SK-N-SH (cell line): ENCODE measurements at regions not wholly inside any gene's neighbourhood (a gene's known extent, or its start where the extent isn't known, plus 50 kb on each side); places are given as distances from the start of the nearest gene placed in this dataset.

ENCODE experiments used
- CTCF ChIA-PET: fragments of 300-600, 350-600 bp; formaldehyde crosslinking; extraction: SDS; loops from one replicate; lab custom pipeline; 2021; lab: Yijun Ruan, JAX
- POLR2A ChIA-PET: fragments of 350-600 bp; sonication (Branson Sonifier 250); formaldehyde crosslinking; extraction: SDS; loops from one replicate; lab custom pipeline; 2020; ENCODE audit warnings: antibody characterized with exemption, inconsistent platforms; lab: Yijun Ruan, JAX
- DNase-seq: peaks from one replicate; pipeline ENCODE4 v3.0.0; 2012
- H2AFZ ChIP-seq: fragments of 200-600 bp; sonication (generic); 2 replicates; pipeline ENCODE4 v1.8.1; 2016; ENCODE audit warnings: antibody characterized with exemption, mild to moderate bottlenecking, low read depth
- H3F3A ChIP-seq: fragments of 200-600 bp; sonication (generic); replicated peaks from 2 replicates; pipeline ENCODE3; 2016; ENCODE audit warnings: antibody characterized with exemption, mild to moderate bottlenecking; ENCODE audit not compliant: insufficient read depth
- H3K27ac ChIP-seq, 2 experiments: fragments of 200-500 bp in 1 of 2; fragments of 200-600 bp in 1 of 2; sonication (Bioruptor generic) in 1 of 2; sonication (generic), shearing (Covaris generic) in 1 of 2; 2 replicates each; pipeline versions ENCODE4 v1.5.1 to v1.6.1; 2014 to 2016; ENCODE audit warnings: low read depth in 2 of 2, inconsistent platforms in 1 of 2, low read length in 1 of 2, mild to moderate bottlenecking in 1 of 2, mixed read lengths in 1 of 2
- H3K27me3 ChIP-seq: fragments of 200-600 bp; sonication (generic), shearing (Covaris generic); 2 replicates; pipeline ENCODE4 v1.6.1; 2016; ENCODE audit warnings: mixed run types; ENCODE audit not compliant: insufficient read depth
- H3K36me3 ChIP-seq, 2 experiments: fragments of 200-500 bp in 1 of 2; fragments of 200-600 bp in 1 of 2; sonication (Bioruptor generic) in 1 of 2; sonication (generic) in 1 of 2; replicated peaks in 1 of 2; 2 replicates each; pipeline versions ENCODE3 to v1.5.1; 2014 to 2016; ENCODE audit warnings: low read length in 1 of 2, mild to moderate bottlenecking in 1 of 2; ENCODE audit not compliant: insufficient read depth in 2 of 2, control insufficient read depth in 1 of 2
- H3K4me1 ChIP-seq, 2 experiments: fragments of 200-500 bp in 1 of 2; fragments of 200-600 bp in 1 of 2; sonication (Bioruptor generic) in 1 of 2; sonication (generic), shearing (Covaris generic) in 1 of 2; 2 replicates each; pipeline versions ENCODE4 v1.5.1 to v1.6.1; 2014 to 2016; ENCODE audit warnings: low read depth in 1 of 2, low read length in 1 of 2, mixed run types in 1 of 2; ENCODE audit not compliant: insufficient read depth in 2 of 2, control insufficient read depth in 1 of 2
- H3K4me2 ChIP-seq: fragments of 200-600 bp; sonication (generic), shearing (Covaris generic); 2 replicates; pipeline ENCODE4 v1.6.1; 2017; ENCODE audit warnings: mixed run types
- H3K4me3 ChIP-seq, 2 experiments: fragments of 200-500 bp in 1 of 2; fragments of 200-600 bp in 1 of 2; sonication (Bioruptor generic) in 1 of 2; sonication (generic), shearing (Covaris generic) in 1 of 2; 2 replicates each; pipeline versions ENCODE4 v1.5.1 to v1.8.1; 2014 to 2016; ENCODE audit warnings: low read depth in 2 of 2, inconsistent platforms in 1 of 2, low read length in 1 of 2, mild to moderate bottlenecking in 1 of 2, mixed read lengths in 1 of 2, moderate library complexity in 1 of 2
- H3K79me2 ChIP-seq: fragments of 200-600 bp; sonication (generic); 2 replicates; pipeline ENCODE4 v1.8.1; 2017; ENCODE audit warnings: mild to moderate bottlenecking; ENCODE audit not compliant: insufficient read depth
- H3K9ac ChIP-seq: fragments of 200-600 bp; sonication (generic); 2 replicates; pipeline ENCODE4 v1.6.1; 2017; ENCODE audit warnings: mixed run types
- H3K9me2 ChIP-seq: fragments of 200-600 bp; sonication (generic); 2 replicates; pipeline ENCODE4 v1.6.1; 2017; ENCODE audit warnings: mixed run types
- H3K9me3 ChIP-seq: fragments of 200-600 bp; sonication (generic); 2 replicates; pipeline ENCODE4 v1.6.1; 2017; ENCODE audit warnings: mixed run types, mild to moderate bottlenecking, moderate library complexity
- H4K20me1 ChIP-seq: fragments of 200-600 bp; sonication (generic); 2 replicates; pipeline ENCODE4 v1.6.1; 2017; ENCODE audit warnings: mild to moderate bottlenecking, mixed run types; ENCODE audit not compliant: insufficient read depth
- CTCF ChIP-seq: fragments of 200-600 bp; sonication (generic); IDR thresholded peaks from 2 replicates; pipeline ENCODE4 v1.6.1; 2017; ENCODE audit warnings: antibody characterized with exemption, mild to moderate bottlenecking, moderate library complexity
- ELF1 ChIP-seq: IDR thresholded peaks from 2 replicates; pipeline ENCODE4 v1.4.0; 2012
- EP300 ChIP-seq, 2 experiments: IDR thresholded peaks; 2 replicates each; pipeline versions ENCODE4 v1.4.0 to v1.6.1; 2012; ENCODE audit warnings: borderline replicate concordance in 1 of 2, low read depth in 1 of 2, low read length in 1 of 2
- EZH2phosphoT487 ChIP-seq: fragments of 200-600 bp; sonication (generic); IDR thresholded peaks from 2 replicates; pipeline ENCODE4 v1.6.1; 2017; ENCODE audit warnings: low read depth, mixed run types, mild to moderate bottlenecking, antibody characterized with exemption, moderate library complexity, borderline replicate concordance
- FOSL2 ChIP-seq: IDR thresholded peaks from 2 replicates; pipeline ENCODE4 v1.4.0; 2012; ENCODE audit warnings: low read depth, mild to moderate bottlenecking, moderate library complexity, borderline replicate concordance
- FOXM1 ChIP-seq: IDR thresholded peaks from 2 replicates; pipeline ENCODE4 v1.4.0; 2012; ENCODE audit warnings: low read depth, mild to moderate bottlenecking
- GABPA ChIP-seq: IDR thresholded peaks from 2 replicates; pipeline ENCODE4 v1.4.0; 2012; ENCODE audit warnings: low read depth, mild to moderate bottlenecking
- JUND ChIP-seq: IDR thresholded peaks from 2 replicates; pipeline ENCODE4 v1.4.0; 2012
- MXI1 ChIP-seq: IDR thresholded peaks from 2 replicates; pipeline ENCODE4 v1.6.1; 2012; ENCODE audit warnings: mild to moderate bottlenecking, low read depth, low read length, improper control_type of control experiment
- NRF1 ChIP-seq: IDR thresholded peaks from 2 replicates; pipeline ENCODE4 v1.6.1; 2012; ENCODE audit warnings: low read depth, mild to moderate bottlenecking, low read length
- PBX3 ChIP-seq: IDR thresholded peaks from 2 replicates; pipeline ENCODE4; 2012
- POLR2AphosphoS5 ChIP-seq: IDR thresholded peaks from 2 replicates; pipeline ENCODE4 v1.6.1; 2012; ENCODE audit warnings: low read depth, low read length
- RCOR1 ChIP-seq: fragments of 150-350 bp; IDR thresholded peaks from 2 replicates; pipeline ENCODE4 v1.6.1; 2017; ENCODE audit warnings: antibody characterized with exemption, low read length
- RXRA ChIP-seq: IDR thresholded peaks from 2 replicates; pipeline ENCODE4 v1.4.0; 2012; ENCODE audit warnings: low read depth, mild to moderate bottlenecking, borderline replicate concordance
- SMC3 ChIP-seq: IDR thresholded peaks from 2 replicates; pipeline ENCODE4 v1.6.1; 2012; ENCODE audit warnings: low read depth, low read length, improper control_type of control experiment
- TCF12 ChIP-seq: IDR thresholded peaks from 2 replicates; pipeline ENCODE4 v1.4.0; 2012
- TEAD4 ChIP-seq: IDR thresholded peaks from 2 replicates; pipeline ENCODE4 v1.4.0; 2012; ENCODE audit warnings: mild to moderate bottlenecking, borderline replicate concordance; ENCODE audit not compliant: insufficient read depth
- whole genome bisulfite sequencing: methylation state at CpG from one replicate; pipeline ENCODE4 v1.1.6; 2017; ENCODE audit warnings: low lambda C conversion rate; 5-methylcytosine and 5-hydroxymethylcytosine counted together
- TF ChIP-seq, protein P1 (sequence below): IDR thresholded peaks from 2 replicates; pipeline ENCODE4 v1.4.0; 2012; ENCODE audit warnings: low read depth
- TF ChIP-seq, protein P2 (sequence below): IDR thresholded peaks from 2 replicates; pipeline ENCODE4 v1.4.0; 2012; ENCODE audit warnings: low read depth, borderline replicate concordance
- TF ChIP-seq, protein P3 (sequence below): fragments of 150-350 bp; IDR thresholded peaks from 2 replicates; pipeline ENCODE4 v1.6.1; 2017; ENCODE audit warnings: antibody characterized with exemption, low read length, low read depth, borderline replicate concordance

DNA sequence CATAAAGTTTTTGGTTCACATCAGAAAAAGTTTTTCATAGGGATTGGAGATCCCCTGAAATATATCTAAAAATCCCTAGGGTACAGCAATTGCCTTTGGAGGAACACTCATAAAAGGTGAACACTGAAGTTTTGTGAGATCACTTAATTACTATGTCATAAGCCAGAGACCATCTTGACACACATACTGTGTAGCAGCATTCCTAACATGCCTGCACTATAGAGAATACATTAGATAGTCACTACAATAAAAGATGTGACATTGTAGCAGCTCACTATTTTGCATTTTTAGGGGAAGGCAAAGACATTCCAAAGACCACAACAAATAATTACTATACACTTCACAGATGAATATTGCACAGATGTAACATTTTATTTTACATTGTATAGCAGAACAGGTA is 779.9 kb downstream of the KCNT2 start:
- Histone ChIP-seq H3F3A (no peaks in the 10 kb centered on the region), H3K79me2 (no peaks in the 10 kb centered on the region), H3K27me3 (no peaks in the 10 kb centered on the region), H4K20me1 (no peaks in the 10 kb centered on the region), H3K4me3 (no peak overlapping the region), H3K4me2 (no peak overlapping the region), H3K27ac (no peak overlapping the region), H3K36me3 (no peaks in the 10 kb centered on the region), H2AFZ (no peak overlapping the region), H3K9me3 (no peaks in the 10 kb centered on the region), H3K4me1 (no peaks in the 10 kb centered on the region), H3K9me2 (no peaks in the 10 kb centered on the region), H3K9ac (no peak overlapping the region)
- ChIA-PET POLR2A (no interaction called here), CTCF (no interaction called here)
- no peak for DNase-seq
- TF ChIP-seq ELF1 (no peak), MXI1 (no peak), POLR2AphosphoS5 (no peak), SMC3 (no peak), CTCF (no peak), FOXM1 (no peak), EP300 (IDR thresholded peaks at IDR 0.05; ENCODE audit: borderline replicate concordance in 1 of 2, low read depth in 1 of 2, low read length in 1 of 2) (no peak), RCOR1 (no peak), TEAD4 (no peak), FOSL2 (no peak), EZH2phosphoT487 (no peak)
- TF ChIP-seq, protein P1, sequence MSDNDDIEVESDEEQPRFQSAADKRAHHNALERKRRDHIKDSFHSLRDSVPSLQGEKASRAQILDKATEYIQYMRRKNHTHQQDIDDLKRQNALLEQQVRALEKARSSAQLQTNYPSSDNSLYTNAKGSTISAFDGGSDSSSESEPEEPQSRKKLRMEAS: no peak
- TF ChIP-seq, protein P2, sequence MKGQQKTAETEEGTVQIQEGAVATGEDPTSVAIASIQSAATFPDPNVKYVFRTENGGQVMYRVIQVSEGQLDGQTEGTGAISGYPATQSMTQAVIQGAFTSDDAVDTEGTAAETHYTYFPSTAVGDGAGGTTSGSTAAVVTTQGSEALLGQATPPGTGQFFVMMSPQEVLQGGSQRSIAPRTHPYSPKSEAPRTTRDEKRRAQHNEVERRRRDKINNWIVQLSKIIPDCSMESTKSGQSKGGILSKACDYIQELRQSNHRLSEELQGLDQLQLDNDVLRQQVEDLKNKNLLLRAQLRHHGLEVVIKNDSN: no peak

DNA sequence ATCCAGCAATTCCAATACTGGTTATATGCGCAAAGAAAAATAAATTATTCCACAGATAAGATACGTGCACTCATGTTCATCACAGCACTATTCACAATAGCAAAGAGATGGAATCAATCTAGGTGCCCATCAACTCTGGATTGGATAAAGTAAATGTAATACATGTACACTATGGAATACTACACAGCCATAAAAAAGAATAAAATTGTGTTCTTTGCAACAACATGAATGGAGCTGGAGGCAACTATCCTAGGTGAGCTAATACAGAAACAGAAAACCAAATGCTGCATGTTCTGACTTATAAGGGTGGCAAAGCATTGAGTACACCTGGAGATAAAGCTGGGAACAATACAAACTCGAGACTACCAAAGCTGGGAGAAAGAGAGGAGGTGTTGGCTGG is 787.3 kb downstream of the KCNT2 start:
- Histone ChIP-seq H2AFZ (no peak overlapping the region), H3K9me3 (no peaks in the 10 kb centered on the region), H3K27ac (no peak overlapping the region), H3K4me2 (no peak overlapping the region), H4K20me1 (no peaks in the 10 kb centered on the region), H3K9me2 (no peaks in the 10 kb centered on the region), H3K27me3 (no peaks in the 10 kb centered on the region), H3K79me2 (no peaks in the 10 kb centered on the region), H3K4me1 (no peaks in the 10 kb centered on the region), H3K36me3 (no peaks in the 10 kb centered on the region), H3K9ac (no peak overlapping the region), H3F3A (no peaks in the 10 kb centered on the region), H3K4me3 (no peak overlapping the region)
- CTCF ChIA-PET: interaction anchor here (0.7 kb wide), 1 partner anchor 41 kb away, joined by 3 read pairs; no protein-coding TSS in a partner anchor
- POLR2A ChIA-PET: no interaction called here
- WGBS: 63% methylated on average over 3 of the region's 3 CpGs
- DNase-seq: no peak
- TF ChIP-seq, protein P3, sequence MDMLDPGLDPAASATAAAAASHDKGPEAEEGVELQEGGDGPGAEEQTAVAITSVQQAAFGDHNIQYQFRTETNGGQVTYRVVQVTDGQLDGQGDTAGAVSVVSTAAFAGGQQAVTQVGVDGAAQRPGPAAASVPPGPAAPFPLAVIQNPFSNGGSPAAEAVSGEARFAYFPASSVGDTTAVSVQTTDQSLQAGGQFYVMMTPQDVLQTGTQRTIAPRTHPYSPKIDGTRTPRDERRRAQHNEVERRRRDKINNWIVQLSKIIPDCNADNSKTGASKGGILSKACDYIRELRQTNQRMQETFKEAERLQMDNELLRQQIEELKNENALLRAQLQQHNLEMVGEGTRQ: no peak
- TF ChIP-seq PBX3: no peak
- TF ChIP-seq EP300 (IDR thresholded peaks at IDR 0.05; ENCODE audit: borderline replicate concordance in 1 of 2, low read depth in 1 of 2, low read length in 1 of 2): no peak
- TF ChIP-seq, protein P2: no peak
- TF ChIP-seq, protein P1: no peak
- no peak for TF ChIP-seq TCF12
- TF ChIP-seq GABPA: no peak
- no peak for TF ChIP-seq RCOR1
- no peak for TF ChIP-seq JUND
- no peak for TF ChIP-seq RXRA
- no peak for TF ChIP-seq NRF1
